ENCODE measurements at regions not wholly inside any gene's neighbourhood (a gene's known extent, or its start where the extent isn't known, plus 50 kb on each side); places are given as distances from the start of the nearest gene placed in this dataset.

DNA sequence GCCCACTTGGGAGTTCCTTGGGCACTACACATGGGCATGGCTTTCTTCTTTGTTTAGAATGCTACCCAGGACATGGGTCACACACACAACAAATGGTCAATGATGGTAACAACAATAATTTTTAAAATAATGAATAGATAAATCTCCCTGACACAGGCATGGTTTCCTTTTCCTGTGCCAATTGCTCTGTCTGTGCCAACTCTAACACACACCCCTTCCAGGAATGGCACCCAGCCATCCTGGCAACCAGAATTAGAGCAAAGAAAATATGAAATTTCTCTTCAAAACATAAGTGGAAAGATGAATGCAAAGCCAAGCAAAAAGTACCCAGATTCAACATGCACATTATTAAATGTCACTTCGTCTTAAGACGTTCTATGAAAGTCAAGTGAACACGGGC is 104.9 kb upstream of the SOX5 start:
- Histone ChIP-seq H3K27me3 (no peaks in the 10 kb centered on the region), H3K4me1 (ENCODE audit: control insufficient read depth in 1 of 2, insufficient read depth in 1 of 2, low read depth in 1 of 2, low read length in 1 of 2) (no peaks in the 10 kb centered on the region), H3K36me3 (no peaks in the 10 kb centered on the region), H3K4me3 (ENCODE audit: low read depth in 1 of 2, low read length in 1 of 2) (no peak overlapping the region), H3K27ac (no peak overlapping the region), H3K9me3 (no peaks in the 10 kb centered on the region)
- no peak for TF ChIP-seq CTCF (IDR thresholded peaks at IDR 0.05)

DNA sequence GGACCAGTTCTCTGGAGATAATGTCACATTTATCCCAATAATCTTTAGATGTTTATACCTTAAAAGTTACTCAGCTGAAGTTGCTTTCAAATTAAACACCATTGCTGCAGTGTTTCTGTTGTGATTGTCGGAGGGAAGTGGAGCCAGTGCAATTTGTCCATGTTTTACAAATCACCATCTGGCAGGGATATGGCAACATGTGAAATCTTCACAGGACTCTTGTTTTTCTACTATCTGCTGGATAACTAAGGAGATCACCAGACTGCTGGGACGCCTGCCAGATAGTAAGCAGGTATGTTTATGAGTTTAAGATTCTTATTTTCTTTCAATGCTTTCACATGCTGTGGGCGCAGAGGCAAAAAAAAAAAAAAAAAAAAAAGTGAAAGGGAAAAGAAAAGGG is 100.3 kb upstream of the SOX5 start:
- H3K9me3 ChIP-seq, result no peaks in the 10 kb centered on the region
- no peak for TF ChIP-seq CTCF (IDR thresholded peaks at IDR 0.05)

GRCh38 chr12:24049101-24049500 is 99.6 kb upstream of the SOX5 start:
- TF ChIP-seq CTCF (IDR thresholded peaks at IDR 0.05), result no peak
- Histone ChIP-seq H3K9me3 (no peaks in the 10 kb centered on the region), H3K4me1 (ENCODE audit: control insufficient read depth in 1 of 2, insufficient read depth in 1 of 2, low read depth in 1 of 2, low read length in 1 of 2) (no peaks in the 10 kb centered on the region), H3K4me3 (ENCODE audit: low read depth in 1 of 2, low read length in 1 of 2) (no peak overlapping the region), H3K27me3 (peaks cover 8% of the 10 kb centered on the region), H3K36me3 (no peaks in the 10 kb centered on the region), H3K27ac (no peak overlapping the region)

More for the DNA sequence above, 100.3 kb upstream of the SOX5 start:
- Histone ChIP-seq H3K27me3 (peaks cover 8% of the 10 kb centered on the region), H3K4me3 (ENCODE audit: low read depth in 1 of 2, low read length in 1 of 2) (no peak overlapping the region), H3K36me3 (no peaks in the 10 kb centered on the region), H3K4me1 (ENCODE audit: control insufficient read depth in 1 of 2, insufficient read depth in 1 of 2, low read depth in 1 of 2, low read length in 1 of 2) (no peaks in the 10 kb centered on the region), H3K27ac (no peak overlapping the region)

- no peak for TF ChIP-seq CTCF (IDR thresholded peaks at IDR 0.05)
- no peaks in the 10 kb centered on the region for H3K36me3 ChIP-seq
- H3K9me3 ChIP-seq, result no peaks in the 10 kb centered on the region
- no peak overlapping the region for H3K4me3 ChIP-seq (ENCODE audit: low read depth in 1 of 2, low read length in 1 of 2)
- H3K27ac ChIP-seq, result no peak overlapping the region
- H3K27me3 ChIP-seq, result peaks cover 8% of the 10 kb centered on the region
- H3K4me1 ChIP-seq (ENCODE audit: control insufficient read depth in 1 of 2, insufficient read depth in 1 of 2, low read depth in 1 of 2, low read length in 1 of 2), result no peaks in the 10 kb centered on the region
Observed at GRCh38 chr12:24048446-24048845, 99.0 kb upstream of the SOX5 start.

DNA sequence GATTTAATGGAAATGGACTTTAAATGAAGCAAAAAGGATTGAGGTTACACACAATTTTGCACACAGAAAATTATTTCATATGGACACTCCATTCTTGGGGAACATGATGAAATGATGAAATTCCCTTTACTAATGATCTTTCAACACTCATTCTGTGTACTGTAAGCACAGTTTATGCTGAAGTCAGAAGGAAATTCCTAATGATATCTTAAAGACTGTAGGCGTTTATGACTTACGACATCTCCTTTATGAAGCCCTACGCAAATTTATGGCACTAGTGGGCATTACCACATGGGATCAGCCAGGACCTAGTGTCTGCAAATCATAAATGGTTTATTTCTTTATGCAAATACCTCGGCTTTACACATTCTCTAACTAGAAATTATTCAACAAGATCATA is 97.9 kb upstream of the SOX5 start:
- Histone ChIP-seq H3K27me3 (peaks cover 8% of the 10 kb centered on the region), H3K9me3 (no peaks in the 10 kb centered on the region), H3K4me3 (ENCODE audit: low read depth in 1 of 2, low read length in 1 of 2) (no peak overlapping the region), H3K27ac (no peak overlapping the region), H3K36me3 (no peaks in the 10 kb centered on the region), H3K4me1 (ENCODE audit: control insufficient read depth in 1 of 2, insufficient read depth in 1 of 2, low read depth in 1 of 2, low read length in 1 of 2) (no peaks in the 10 kb centered on the region)
- TF ChIP-seq CTCF (IDR thresholded peaks at IDR 0.05), result no peak

DNA sequence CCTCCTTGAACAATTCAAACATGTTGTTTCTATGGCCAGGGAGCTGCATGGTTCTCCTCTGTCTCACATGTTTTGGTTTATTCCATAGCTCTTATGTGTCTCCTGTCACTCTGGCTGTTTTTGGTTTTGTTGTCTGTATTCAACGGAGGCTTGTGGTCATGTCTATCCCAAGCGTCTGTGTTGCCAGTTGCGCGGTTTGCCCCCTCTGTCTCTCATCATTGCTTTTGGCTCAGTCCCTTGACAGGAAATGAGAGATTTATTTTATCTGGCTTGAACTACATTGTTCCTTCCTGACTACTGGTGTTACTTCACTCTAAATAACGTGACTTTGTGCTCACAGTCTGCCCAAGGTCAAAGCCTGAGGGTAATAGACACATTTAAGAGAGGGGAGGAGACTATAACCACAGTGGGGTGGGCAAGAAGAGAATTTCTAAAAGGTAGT is 96.4 kb upstream of the SOX5 start:
- no peak overlapping the region for H3K27ac ChIP-seq
- no peaks in the 10 kb centered on the region for H3K9me3 ChIP-seq
- H3K36me3 ChIP-seq, result no peaks in the 10 kb centered on the region
- H3K27me3 ChIP-seq, result peaks cover 8% of the 10 kb centered on the region
- TF ChIP-seq CTCF (IDR thresholded peaks at IDR 0.05), result no peak
- no peak overlapping the region for H3K4me3 ChIP-seq (ENCODE audit: low read depth in 1 of 2, low read length in 1 of 2)
- H3K4me1 ChIP-seq (ENCODE audit: control insufficient read depth in 1 of 2, insufficient read depth in 1 of 2, low read depth in 1 of 2, low read length in 1 of 2), result no peaks in the 10 kb centered on the region
